Activated CD4-positive, alpha-beta T cell treated with anti-CD3 and anti-CD28 coated beads, Interleukin-2, amount 10 ng/mL, durations not matched to agents 24 days and 14 days (primary cell): ENCODE measurements at regions not wholly inside any gene's neighbourhood (a gene's known extent, or its start where the extent isn't known, plus 50 kb on each side); places are given as distances from the start of the nearest gene placed in this dataset.

Source experiments
- DNase-seq: peaks from one replicate; pipeline ENCODE4 v3.0.0; 2022
- H3K27ac Mint-ChIP-seq: one replicate; pipeline ENCODE4 v1.8.0; 2022; ENCODE audit warnings: mild to moderate bottlenecking, mixed read lengths
- H3K27me3 Mint-ChIP-seq: one replicate; pipeline ENCODE4 v1.8.0; 2022; ENCODE audit warnings: mixed read lengths
- H3K36me3 Mint-ChIP-seq: one replicate; pipeline ENCODE4 v1.8.0; 2022; ENCODE audit warnings: low read depth, mild to moderate bottlenecking, mixed read lengths
- H3K4me1 Mint-ChIP-seq: one replicate; pipeline ENCODE4 v1.8.0; 2021; ENCODE audit warnings: mixed read lengths
- H3K4me3 Mint-ChIP-seq: one replicate; pipeline ENCODE4 v1.8.0; 2022; ENCODE audit warnings: mild to moderate bottlenecking, moderate library complexity, mixed read lengths
- H3K9me3 Mint-ChIP-seq: one replicate; pipeline ENCODE4 v1.8.0; 2021; ENCODE audit warnings: mixed read lengths
- intact Hi-C: fragments of 100-400 bp; cut with micrococcal nuclease; formaldehyde crosslinking; loops from one replicate; pipeline ENCODE4 v1.15.1; 2023

DNA sequence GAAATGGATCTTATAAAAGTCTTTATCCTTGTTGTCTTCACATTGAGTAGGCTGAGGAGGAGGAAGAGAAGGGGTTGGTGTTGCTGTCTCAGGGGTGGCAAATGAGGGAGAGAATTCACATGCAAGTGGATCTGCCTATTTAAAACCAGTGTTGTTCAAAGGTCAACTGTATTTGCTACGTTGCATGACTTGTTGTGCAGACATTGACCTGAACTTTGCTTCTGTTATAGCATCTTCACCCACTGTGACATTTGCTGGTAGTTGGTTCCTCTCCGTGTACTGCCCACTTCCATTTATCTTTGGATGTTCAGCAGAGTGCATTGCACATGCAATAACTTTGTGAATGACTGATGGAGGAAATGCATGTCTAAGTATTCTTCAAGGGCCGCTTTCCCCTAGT, 228.6 kb upstream of the DPP10 start:
- Mint-ChIP-seq H3K36me3 (no peaks in the 10 kb centered on the region), H3K9me3 (no peaks in the 10 kb centered on the region), H3K4me3 (no peak overlapping the region), H3K4me1 (no peaks in the 10 kb centered on the region), H3K27ac (no peak overlapping the region), H3K27me3 (peaks cover 2% of the 10 kb centered on the region)
- intact Hi-C loops = no loop called here
- no peak for DNase-seq

DNA sequence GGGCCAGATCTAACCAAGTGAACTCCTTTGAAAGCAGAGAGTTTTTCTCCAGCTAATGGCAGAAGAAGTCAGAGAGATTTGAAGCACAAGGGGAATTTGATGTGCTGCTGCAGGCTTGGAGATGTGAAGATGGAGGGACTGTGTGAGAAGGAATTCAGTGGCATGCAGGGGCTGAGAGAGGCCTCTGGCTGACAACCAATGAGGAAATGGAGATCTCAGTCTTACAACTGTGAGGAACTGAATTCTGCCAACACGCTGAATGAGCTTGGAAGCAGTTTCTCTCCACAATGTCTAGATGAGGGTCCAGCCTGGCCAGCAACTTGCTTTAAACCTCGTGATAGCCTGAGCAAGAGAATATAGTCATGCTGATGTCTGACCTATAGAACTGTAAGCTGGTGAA, 224.1 kb upstream of the DPP10 start:
- Mint-ChIP-seq H3K4me1 (no peaks in the 10 kb centered on the region), H3K4me3 (no peak overlapping the region), H3K27ac (no peak overlapping the region), H3K9me3 (no peaks in the 10 kb centered on the region), H3K27me3 (peaks cover 2% of the 10 kb centered on the region), H3K36me3 (no peaks in the 10 kb centered on the region)
- intact Hi-C loops = no loop called here
- no peak for DNase-seq

DNA sequence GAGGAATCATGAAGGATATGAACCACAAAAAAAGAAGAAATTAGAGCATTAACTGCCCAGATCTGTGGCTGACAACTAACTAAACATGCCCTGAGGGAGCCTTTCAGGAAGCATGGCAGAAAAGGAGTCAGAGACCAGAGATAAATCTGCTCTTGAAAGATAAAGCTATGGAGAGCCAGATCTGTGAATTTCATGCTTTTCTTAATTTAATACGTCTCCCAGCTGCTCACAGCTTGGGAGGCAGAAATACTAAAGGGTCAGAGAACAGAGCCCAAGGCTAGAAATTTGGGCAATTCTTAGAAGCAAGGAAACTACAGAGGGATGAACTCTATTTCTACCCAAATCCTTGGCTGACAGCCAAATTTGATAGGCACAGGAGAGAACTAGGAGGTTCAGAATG, 223.0 kb upstream of the DPP10 start:
- intact Hi-C loops = no loop called here
- H3K9me3 Mint-ChIP-seq = no peaks in the 10 kb centered on the region
- H3K4me1 Mint-ChIP-seq = no peaks in the 10 kb centered on the region
- H3K27ac Mint-ChIP-seq = no peak overlapping the region
- H3K4me3 Mint-ChIP-seq = no peak overlapping the region
- peaks cover 2% of the 10 kb centered on the region for H3K27me3 Mint-ChIP-seq
- H3K36me3 Mint-ChIP-seq = no peaks in the 10 kb centered on the region
- no peak for DNase-seq

DNA sequence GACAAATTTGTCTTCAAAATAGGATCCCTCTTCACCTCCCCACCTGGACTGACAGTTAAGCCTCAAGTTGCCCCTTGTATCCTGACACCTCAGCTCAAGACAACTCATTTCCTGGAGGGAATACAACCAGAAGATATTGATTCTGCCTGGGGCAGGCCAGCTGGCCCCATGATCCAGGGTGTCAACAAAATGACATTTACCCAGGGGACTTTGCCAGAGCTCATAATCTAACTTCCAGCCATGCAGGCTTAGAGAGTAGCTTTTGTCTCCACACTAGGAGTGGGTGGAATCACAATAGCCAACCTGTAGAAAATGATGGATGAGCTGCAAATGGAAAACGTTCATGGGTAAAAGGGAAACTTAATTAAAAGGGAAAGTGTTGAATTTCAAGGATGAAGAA, 220.1 kb upstream of the DPP10 start:
- H3K4me1 Mint-ChIP-seq = no peaks in the 10 kb centered on the region
- no peak for DNase-seq
- no peak overlapping the region for H3K27ac Mint-ChIP-seq
- no peak overlapping the region for H3K4me3 Mint-ChIP-seq
- no peaks in the 10 kb centered on the region for H3K36me3 Mint-ChIP-seq
- peaks cover 2% of the 10 kb centered on the region for H3K27me3 Mint-ChIP-seq
- no peaks in the 10 kb centered on the region for H3K9me3 Mint-ChIP-seq
- intact Hi-C loops = no loop called here

DNA sequence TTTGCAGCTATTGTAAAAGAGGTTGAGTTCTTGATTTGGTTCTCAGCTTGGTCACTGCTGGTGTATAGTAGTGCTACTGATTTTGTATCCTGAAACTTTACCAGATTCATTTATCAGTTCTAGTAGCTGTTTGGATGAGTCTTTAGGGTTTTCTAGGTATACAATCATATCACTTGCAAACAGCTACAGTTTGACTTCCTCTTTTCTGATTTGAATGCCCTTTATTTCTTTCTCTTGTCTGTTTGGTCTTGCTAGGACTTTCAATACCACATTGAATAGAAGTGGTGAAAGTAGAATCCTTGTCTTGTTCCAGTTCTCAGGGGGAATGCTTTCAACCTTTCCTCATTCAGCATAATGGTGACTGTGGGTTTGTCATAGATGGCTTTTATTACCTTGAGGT, 210.5 kb upstream of the DPP10 start:
- intact Hi-C loops = no loop called here
- DNase-seq = no peak
- H3K27ac Mint-ChIP-seq = no peak overlapping the region

DNA sequence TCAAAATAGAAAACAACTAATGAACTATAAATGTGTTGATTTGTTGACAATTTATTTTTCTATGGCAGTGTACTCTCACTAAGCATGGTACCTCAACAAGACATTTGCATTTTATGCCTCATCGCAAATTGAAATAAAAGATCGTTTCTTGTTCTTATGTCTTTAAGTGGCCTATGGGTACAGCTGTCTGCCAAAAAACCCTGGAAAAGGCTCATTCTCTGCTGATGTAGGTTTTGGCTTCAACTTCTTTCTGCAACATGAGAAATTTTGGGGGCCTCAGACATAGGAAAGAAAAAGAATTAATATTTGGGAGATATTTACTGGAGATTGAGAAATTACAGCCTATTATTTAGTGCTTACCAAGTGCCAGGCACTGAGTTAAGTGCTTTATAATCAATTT, 205.1 kb upstream of the DPP10 start:
- intact Hi-C loops = no loop called here
- H3K4me1 Mint-ChIP-seq = no peaks in the 10 kb centered on the region
- no peak overlapping the region for H3K4me3 Mint-ChIP-seq
- H3K27me3 Mint-ChIP-seq = no peaks in the 10 kb centered on the region
- H3K9me3 Mint-ChIP-seq = no peaks in the 10 kb centered on the region
- DNase-seq = no peak
- H3K27ac Mint-ChIP-seq = no peak overlapping the region
- H3K36me3 Mint-ChIP-seq = no peaks in the 10 kb centered on the region

More for the DNA sequence above, 210.5 kb upstream of the DPP10 start:
- Mint-ChIP-seq H3K4me3 (no peak overlapping the region), H3K27me3 (no peaks in the 10 kb centered on the region), H3K4me1 (no peaks in the 10 kb centered on the region), H3K36me3 (no peaks in the 10 kb centered on the region), H3K9me3 (no peaks in the 10 kb centered on the region)

DNA sequence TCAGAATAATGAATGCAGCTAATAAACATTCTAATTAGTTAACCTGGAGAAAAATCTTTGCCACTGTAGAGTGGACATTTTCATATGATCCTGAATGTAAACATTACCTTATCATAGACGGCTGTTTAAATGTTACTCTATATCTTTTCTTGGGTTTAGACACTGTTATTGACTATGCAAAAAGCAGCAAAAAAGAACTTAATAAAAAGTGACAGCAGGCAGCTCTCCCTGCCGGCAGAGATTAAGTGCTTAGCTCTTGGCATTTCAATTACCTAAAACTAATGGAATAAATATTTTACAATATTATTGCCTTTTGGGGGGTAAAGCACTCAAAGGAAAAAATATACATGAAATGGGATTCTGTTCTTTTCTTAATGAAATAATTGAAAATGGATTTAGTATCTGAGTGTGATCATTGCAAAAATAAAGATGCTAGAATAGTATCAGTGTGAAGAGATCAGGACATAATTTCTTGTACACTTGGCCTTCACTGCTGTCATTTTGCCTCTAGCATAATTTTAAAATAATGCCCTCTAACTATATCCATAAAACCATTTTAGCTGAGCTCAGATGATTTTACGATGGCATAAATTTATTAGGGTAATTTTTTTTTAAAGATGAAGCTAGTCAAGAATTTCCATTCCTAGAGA, 203.4 kb upstream of the DPP10 start:
- no peaks in the 10 kb centered on the region for H3K36me3 Mint-ChIP-seq
- no peak for DNase-seq
- no peaks in the 10 kb centered on the region for H3K27me3 Mint-ChIP-seq
- no peak overlapping the region for H3K27ac Mint-ChIP-seq
- H3K4me3 Mint-ChIP-seq = no peak overlapping the region
- intact Hi-C loops = no loop called here
- no peaks in the 10 kb centered on the region for H3K4me1 Mint-ChIP-seq
- H3K9me3 Mint-ChIP-seq = no peaks in the 10 kb centered on the region

DNA sequence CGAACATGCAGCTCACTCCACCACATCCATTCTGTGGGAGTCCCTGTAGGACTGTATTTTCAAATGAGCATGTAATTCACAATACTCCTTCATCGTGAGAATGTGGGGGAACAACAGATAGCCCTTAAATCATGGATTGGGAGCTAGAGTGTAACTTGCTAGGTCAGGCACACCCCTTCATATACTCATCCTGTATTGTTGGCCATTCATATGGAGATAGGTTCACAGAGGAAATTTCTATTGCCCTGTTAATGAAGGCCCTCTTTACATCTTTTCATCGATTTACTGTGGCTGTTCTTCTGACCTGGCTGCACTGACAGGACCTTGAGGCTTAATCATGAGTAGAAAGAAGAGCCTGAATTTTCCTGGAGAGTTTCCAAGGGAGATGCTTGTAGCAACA, 193.8 kb upstream of the DPP10 start:
- no peak overlapping the region for H3K27ac Mint-ChIP-seq
- H3K4me1 Mint-ChIP-seq = no peaks in the 10 kb centered on the region
- intact Hi-C loops = no loop called here
- H3K36me3 Mint-ChIP-seq = no peaks in the 10 kb centered on the region
- no peaks in the 10 kb centered on the region for H3K9me3 Mint-ChIP-seq
- no peaks in the 10 kb centered on the region for H3K27me3 Mint-ChIP-seq
- no peak for DNase-seq
- no peak overlapping the region for H3K4me3 Mint-ChIP-seq

DNA sequence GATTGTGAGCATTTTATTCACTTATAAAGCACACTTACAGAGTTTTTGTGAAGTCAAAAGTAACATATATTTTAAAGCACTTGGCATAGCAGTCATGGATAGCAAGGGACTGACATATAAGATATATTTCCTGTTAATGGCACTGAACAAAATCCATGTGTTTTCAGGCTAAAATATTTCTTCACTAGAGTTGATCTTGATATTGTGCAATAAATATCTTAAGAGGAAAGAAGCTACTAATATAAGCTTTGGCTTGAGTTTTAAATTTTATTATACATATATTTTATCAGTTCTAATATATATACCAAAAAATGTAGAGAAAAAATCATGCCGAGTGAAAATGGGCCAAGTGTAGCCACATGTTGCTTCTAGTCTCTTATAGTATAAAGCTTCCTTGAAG, 189.7 kb upstream of the DPP10 start:
- Mint-ChIP-seq H3K4me3 (no peak overlapping the region), H3K27me3 (no peaks in the 10 kb centered on the region), H3K27ac (no peak overlapping the region), H3K9me3 (no peaks in the 10 kb centered on the region), H3K4me1 (no peaks in the 10 kb centered on the region), H3K36me3 (no peaks in the 10 kb centered on the region)
- no peak for DNase-seq
- intact Hi-C loops = no loop called here

DNA sequence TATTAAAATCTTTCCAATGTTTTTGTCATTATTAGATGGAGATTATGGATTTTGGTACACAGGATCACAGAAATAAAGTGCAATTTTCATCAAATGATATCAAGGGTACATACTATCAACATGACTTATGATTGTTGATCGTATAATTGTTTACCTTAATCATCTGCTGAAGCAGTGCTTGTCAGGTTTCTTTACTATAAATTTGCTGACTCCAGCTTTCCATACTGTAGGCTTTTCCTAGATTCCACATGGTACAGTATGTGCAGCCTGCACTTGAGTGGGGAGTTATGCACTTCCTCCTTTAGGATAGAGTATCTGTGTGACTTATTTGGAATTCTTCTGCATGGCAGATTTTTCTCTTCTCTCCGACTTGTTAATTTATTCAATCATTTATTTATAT, 187.6 kb upstream of the DPP10 start:
- H3K27ac Mint-ChIP-seq = no peak overlapping the region
- H3K4me3 Mint-ChIP-seq = no peak overlapping the region
- no peaks in the 10 kb centered on the region for H3K36me3 Mint-ChIP-seq
- H3K27me3 Mint-ChIP-seq = peaks cover 1% of the 10 kb centered on the region
- intact Hi-C loops = no loop called here
- no peaks in the 10 kb centered on the region for H3K9me3 Mint-ChIP-seq
- H3K4me1 Mint-ChIP-seq = no peaks in the 10 kb centered on the region
- no peak for DNase-seq

DNA sequence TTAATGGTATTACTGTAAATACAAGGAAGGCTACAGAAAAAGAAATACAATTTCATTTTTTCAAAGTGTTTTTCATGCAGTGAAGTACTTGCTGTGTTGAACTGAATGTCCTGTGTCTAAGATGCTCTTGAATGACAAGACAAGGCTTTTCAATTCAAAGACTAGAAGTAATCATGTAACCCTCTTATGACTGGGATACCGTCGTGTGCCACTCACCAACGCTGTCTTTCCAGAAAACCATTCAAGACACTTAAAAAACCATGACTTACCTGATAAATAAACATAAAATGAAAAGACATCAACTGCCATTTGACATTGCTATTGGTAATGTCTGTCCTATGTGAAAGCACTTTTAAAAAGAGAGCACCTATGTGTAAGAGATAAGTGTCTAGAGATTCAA, 183.1 kb upstream of the DPP10 start:
- no peak overlapping the region for H3K4me3 Mint-ChIP-seq
- DNase-seq = no peak
- H3K27ac Mint-ChIP-seq = no peak overlapping the region
- H3K4me1 Mint-ChIP-seq = no peaks in the 10 kb centered on the region
- H3K36me3 Mint-ChIP-seq = no peaks in the 10 kb centered on the region
- peaks cover 5% of the 10 kb centered on the region for H3K27me3 Mint-ChIP-seq
- H3K9me3 Mint-ChIP-seq = no peaks in the 10 kb centered on the region
- intact Hi-C loops = no loop called here

DNA sequence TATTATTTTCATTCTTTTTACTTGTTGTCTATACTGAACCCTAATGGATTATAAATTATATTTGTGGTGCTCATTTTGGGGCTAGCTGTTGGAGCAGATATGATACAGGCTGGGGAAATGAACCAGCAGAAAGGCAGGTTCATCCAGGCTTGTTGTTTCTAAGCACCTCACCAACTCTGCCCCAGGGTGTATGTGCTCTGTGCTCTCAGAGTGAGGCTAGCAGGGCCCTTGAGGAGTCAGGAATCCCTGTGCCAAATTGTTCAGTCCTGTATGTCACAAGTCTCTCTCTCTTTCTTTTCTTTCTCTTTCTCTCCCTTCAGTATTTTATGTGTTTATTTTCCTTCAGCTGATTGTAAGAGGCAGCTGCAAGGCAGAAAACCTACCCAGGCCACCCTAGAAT, 181.1 kb upstream of the DPP10 start:
- DNase-seq = no peak
- H3K4me1 Mint-ChIP-seq = no peaks in the 10 kb centered on the region

DNA sequence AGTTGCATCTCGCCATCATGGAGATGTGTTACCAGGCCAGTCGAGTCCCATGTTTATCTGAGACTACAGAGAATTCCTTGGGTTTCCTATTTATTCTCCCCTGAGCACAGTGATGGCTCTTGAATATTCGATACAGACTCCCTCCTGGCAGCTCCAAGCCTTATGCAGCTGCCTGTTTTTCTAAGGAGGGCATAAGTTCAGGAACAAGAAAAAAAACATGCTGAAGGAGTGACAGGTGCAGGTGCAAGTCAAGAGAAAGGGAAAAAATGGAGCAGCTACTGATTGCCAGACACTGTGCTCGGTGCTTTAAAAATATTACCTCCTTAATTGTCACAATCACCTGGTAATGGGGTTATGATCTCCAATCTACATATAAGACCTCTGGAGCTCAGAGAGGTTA, 177.2 kb upstream of the DPP10 start:
- no peak overlapping the region for H3K4me3 Mint-ChIP-seq
- H3K4me1 Mint-ChIP-seq = no peaks in the 10 kb centered on the region
- DNase-seq = no peak
- H3K27ac Mint-ChIP-seq = no peak overlapping the region
- no peaks in the 10 kb centered on the region for H3K36me3 Mint-ChIP-seq
- H3K27me3 Mint-ChIP-seq = peaks cover 4% of the 10 kb centered on the region
- intact Hi-C loops = no loop called here
- no peaks in the 10 kb centered on the region for H3K9me3 Mint-ChIP-seq

More for the DNA sequence above, 181.1 kb upstream of the DPP10 start:
- Mint-ChIP-seq H3K36me3 (no peaks in the 10 kb centered on the region), H3K4me3 (no peak overlapping the region), H3K27ac (no peak overlapping the region), H3K27me3 (peaks cover 5% of the 10 kb centered on the region), H3K9me3 (no peaks in the 10 kb centered on the region)
- intact Hi-C loops = no loop called here

DNA sequence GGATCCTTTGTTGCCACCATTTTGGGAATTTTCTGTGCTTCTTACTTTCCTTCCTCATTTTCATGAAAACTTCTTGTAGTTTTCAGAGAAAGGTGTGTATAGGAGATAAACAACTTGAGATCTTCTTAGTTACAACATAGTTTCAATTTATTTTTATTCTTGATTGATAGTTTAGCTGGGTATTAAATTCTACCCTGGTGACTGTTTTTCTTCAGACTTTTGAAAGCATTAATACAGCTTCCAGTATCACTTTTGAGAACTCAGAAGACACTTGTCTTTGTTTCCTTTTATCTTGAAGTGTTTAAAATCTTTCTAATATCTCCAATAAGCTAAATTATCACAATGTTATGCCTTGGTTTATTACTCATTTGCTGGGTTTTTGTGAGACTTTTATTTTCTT, 167.5 kb upstream of the DPP10 start:
- no peak for DNase-seq
- Mint-ChIP-seq H3K27ac (no peak overlapping the region), H3K9me3 (peaks cover 12% of the 10 kb centered on the region), H3K27me3 (no peaks in the 10 kb centered on the region), H3K4me3 (no peak overlapping the region), H3K36me3 (no peaks in the 10 kb centered on the region), H3K4me1 (no peaks in the 10 kb centered on the region)
- intact Hi-C loops = no loop called here

DNA sequence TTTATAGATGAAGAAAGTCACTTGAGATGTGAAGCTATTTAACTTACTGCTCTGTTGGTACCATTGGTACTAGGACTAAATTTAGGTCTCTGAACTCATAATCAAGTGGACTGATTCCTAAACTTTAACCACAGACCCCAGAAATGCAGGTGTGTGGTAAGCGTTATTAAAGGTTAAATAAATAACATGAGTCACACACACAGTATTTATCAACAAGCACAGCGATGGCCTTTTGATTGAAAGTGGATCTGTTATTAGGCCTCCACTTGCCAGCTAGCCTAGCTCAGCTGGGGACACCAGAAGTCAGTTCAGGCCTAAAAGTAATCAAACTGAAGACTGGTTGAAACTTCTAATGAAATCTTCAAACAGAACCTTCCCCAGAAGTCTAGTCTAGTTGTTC, 161.3 kb upstream of the DPP10 start:
- H3K27ac Mint-ChIP-seq = no peak overlapping the region
- DNase-seq = no peak
- H3K36me3 Mint-ChIP-seq = no peaks in the 10 kb centered on the region
- no peaks in the 10 kb centered on the region for H3K27me3 Mint-ChIP-seq
- H3K4me3 Mint-ChIP-seq = no peak overlapping the region
- H3K9me3 Mint-ChIP-seq = no peaks in the 10 kb centered on the region
- intact Hi-C loops = no loop called here
- no peaks in the 10 kb centered on the region for H3K4me1 Mint-ChIP-seq
